Body of pancreas (tissue), 4 donors: ENCODE measurements at regions not wholly inside any gene's neighbourhood (a gene's known extent, or its start where the extent isn't known, plus 50 kb on each side); places are given as distances from the start of the nearest gene placed in this dataset.

ENCODE experiments used
- CTCF ChIP-seq, 7 experiments: fragments of 450-650 bp in 4 of 7; fragments of 200-600 bp in 3 of 7; sonication (generic) in 3 of 7; IDR thresholded peaks; one replicate each; pipeline ENCODE4 v1.5.1; 2016 to 2019; ENCODE audit warnings: antibody characterized with exemption in 7 of 7
- POLR2A ChIP-seq, 3 donors: fragments of 450-650 bp; IDR thresholded peaks; one replicate each; pipeline ENCODE4 v1.6.1; 2016; ENCODE audit warnings: antibody characterized with exemption in 3 of 3, mild to moderate bottlenecking in 2 of 3

GRCh38 chr22:49057910-49058309 lies 769.8 kb downstream of the BRD1 start:
- TF ChIP-seq CTCF (IDR thresholded peaks at IDR 0.05) (no peak), POLR2A (IDR thresholded peaks at IDR 0.05) (no peak)
